DOHH2 (cell line): ENCODE measurements at regions not wholly inside any gene's neighbourhood (a gene's known extent, or its start where the extent isn't known, plus 50 kb on each side); places are given as distances from the start of the nearest gene placed in this dataset.

ENCODE experiments used
- H3F3A ChIP-seq: fragments of 200-600 bp; sonication (generic), shearing (Covaris generic); 2 replicates; pipeline ENCODE4 v1.6.0; 2016; ENCODE audit warnings: antibody characterized with exemption, mild to moderate bottlenecking; ENCODE audit not compliant: control insufficient read depth, insufficient read depth
- H3K27ac ChIP-seq: fragments of 200-600 bp; sonication (generic); 2 replicates; pipeline ENCODE4 v1.5.1; 2014; ENCODE audit warnings: low read depth, mild to moderate bottlenecking, low read length, moderate library complexity
- H3K27me3 ChIP-seq: fragments of 200-600 bp; sonication (generic); 2 replicates; pipeline ENCODE4 v1.6.1; 2014; ENCODE audit warnings: mild to moderate bottlenecking, low read length, mixed read lengths; ENCODE audit not compliant: control insufficient read depth
- H3K36me3 ChIP-seq: fragments of 200-600 bp; sonication (generic); 2 replicates; pipeline ENCODE4 v1.6.1; 2014; ENCODE audit warnings: mild to moderate bottlenecking, low read length, moderate library complexity, mixed read lengths; ENCODE audit not compliant: control insufficient read depth
- H3K4me1 ChIP-seq: fragments of 200-600 bp; sonication (generic); 2 replicates; pipeline ENCODE4 v1.6.1; 2014; ENCODE audit warnings: mild to moderate bottlenecking, low read length, mixed read lengths; ENCODE audit not compliant: control insufficient read depth
- H3K4me2 ChIP-seq: fragments of 200-600 bp; sonication (generic); 2 replicates; pipeline ENCODE4 v1.6.0; 2014; ENCODE audit warnings: mild to moderate bottlenecking, low read length, moderate library complexity
- H3K4me3 ChIP-seq: fragments of 200-600 bp; sonication (generic); 2 replicates; pipeline ENCODE4 v1.5.1; 2014; ENCODE audit warnings: mild to moderate bottlenecking, low read length, mixed read lengths
- H3K79me2 ChIP-seq: fragments of 200-600 bp; sonication (generic); 2 replicates; pipeline ENCODE4 v1.6.1; 2014; ENCODE audit warnings: mild to moderate bottlenecking, low read length, mixed read lengths; ENCODE audit not compliant: control insufficient read depth
- H3K9me2 ChIP-seq: fragments of 200-600 bp; sonication (generic); replicated peaks from 2 replicates; pipeline ENCODE4 v1.6.1; 2014; ENCODE audit warnings: mild to moderate bottlenecking, low read length, mixed read lengths; ENCODE audit not compliant: control insufficient read depth
- H3K9me3 ChIP-seq: fragments of 200-600 bp; sonication (generic); 2 replicates; pipeline ENCODE4 v1.6.1; 2014; ENCODE audit warnings: antibody characterized with exemption, low read length, mixed read lengths; ENCODE audit not compliant: control insufficient read depth, insufficient read depth
- H4K20me1 ChIP-seq: fragments of 200-600 bp; sonication (generic); 2 replicates; pipeline ENCODE4 v1.6.0; 2014; ENCODE audit warnings: low read depth, mild to moderate bottlenecking, antibody characterized with exemption, low read length, moderate library complexity; ENCODE audit not compliant: control insufficient read depth, insufficient read depth
- EZH2phosphoT487 ChIP-seq: fragments of 200-600 bp; sonication (generic); IDR thresholded peaks from 2 replicates; pipeline ENCODE4 v1.6.1; 2017; ENCODE audit warnings: borderline replicate concordance, mild to moderate bottlenecking, antibody characterized with exemption, low read length, moderate library complexity, mixed read lengths
- TF ChIP-seq, protein P1 (sequence below): fragments of 200-600 bp; sonication (generic); IDR thresholded peaks from one replicate; pipeline ENCODE4 v1.5.1; 2014; ENCODE audit warnings: antibody characterized with exemption, mild to moderate bottlenecking, low read depth, low read length; ENCODE audit not compliant: poor library complexity, severe bottlenecking

DNA sequence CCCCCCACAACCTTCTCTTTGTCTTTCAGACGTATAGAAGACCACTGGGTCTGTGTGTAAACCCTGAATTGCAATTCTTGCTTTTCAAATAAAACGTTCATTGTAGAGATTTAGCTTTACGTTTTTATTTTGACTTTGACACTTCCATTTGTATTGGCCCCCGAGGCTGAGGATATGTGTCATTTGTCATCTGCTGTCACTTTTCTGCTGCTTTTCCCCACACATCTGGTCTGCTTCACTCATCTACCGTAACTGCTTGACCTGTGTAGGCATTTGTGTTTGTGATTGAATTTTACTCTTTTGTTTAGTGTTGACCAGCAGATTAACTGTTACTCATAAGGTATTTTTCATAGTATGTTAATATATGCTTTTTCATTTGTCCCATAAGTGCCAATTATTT is 157.2 kb upstream of the SYT10 start:
- H3K9me3 ChIP-seq, result no peaks in the 10 kb centered on the region
- no peak overlapping the region for H3K4me3 ChIP-seq
- H3K9me2 ChIP-seq, result no peaks in the 10 kb centered on the region
- no peaks in the 10 kb centered on the region for H3F3A ChIP-seq
- no peaks in the 10 kb centered on the region for H3K36me3 ChIP-seq
- no peaks in the 10 kb centered on the region for H3K79me2 ChIP-seq
- H3K27ac ChIP-seq, result no peak overlapping the region
- no peaks in the 10 kb centered on the region for H3K4me1 ChIP-seq
- no peak overlapping the region for H3K4me2 ChIP-seq
- TF ChIP-seq EZH2phosphoT487, result no peak
- TF ChIP-seq, protein P1, sequence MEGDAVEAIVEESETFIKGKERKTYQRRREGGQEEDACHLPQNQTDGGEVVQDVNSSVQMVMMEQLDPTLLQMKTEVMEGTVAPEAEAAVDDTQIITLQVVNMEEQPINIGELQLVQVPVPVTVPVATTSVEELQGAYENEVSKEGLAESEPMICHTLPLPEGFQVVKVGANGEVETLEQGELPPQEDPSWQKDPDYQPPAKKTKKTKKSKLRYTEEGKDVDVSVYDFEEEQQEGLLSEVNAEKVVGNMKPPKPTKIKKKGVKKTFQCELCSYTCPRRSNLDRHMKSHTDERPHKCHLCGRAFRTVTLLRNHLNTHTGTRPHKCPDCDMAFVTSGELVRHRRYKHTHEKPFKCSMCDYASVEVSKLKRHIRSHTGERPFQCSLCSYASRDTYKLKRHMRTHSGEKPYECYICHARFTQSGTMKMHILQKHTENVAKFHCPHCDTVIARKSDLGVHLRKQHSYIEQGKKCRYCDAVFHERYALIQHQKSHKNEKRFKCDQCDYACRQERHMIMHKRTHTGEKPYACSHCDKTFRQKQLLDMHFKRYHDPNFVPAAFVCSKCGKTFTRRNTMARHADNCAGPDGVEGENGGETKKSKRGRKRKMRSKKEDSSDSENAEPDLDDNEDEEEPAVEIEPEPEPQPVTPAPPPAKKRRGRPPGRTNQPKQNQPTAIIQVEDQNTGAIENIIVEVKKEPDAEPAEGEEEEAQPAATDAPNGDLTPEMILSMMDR, result no peak
- no peaks in the 10 kb centered on the region for H4K20me1 ChIP-seq
- no peaks in the 10 kb centered on the region for H3K27me3 ChIP-seq

GRCh38 chr12:33602515-33602914 is 162.9 kb upstream of the SYT10 start:
- Histone ChIP-seq H3K79me2 (no peaks in the 10 kb centered on the region), H3K4me1 (no peaks in the 10 kb centered on the region), H3K4me2 (no peak overlapping the region), H3K27me3 (no peaks in the 10 kb centered on the region), H3K4me3 (no peak overlapping the region), H3K9me3 (no peaks in the 10 kb centered on the region), H3K9me2 (no peaks in the 10 kb centered on the region), H4K20me1 (no peaks in the 10 kb centered on the region), H3F3A (no peaks in the 10 kb centered on the region), H3K36me3 (no peaks in the 10 kb centered on the region), H3K27ac (no peak overlapping the region)
- TF ChIP-seq, protein P1, result no peak
- no peak for TF ChIP-seq EZH2phosphoT487

DNA sequence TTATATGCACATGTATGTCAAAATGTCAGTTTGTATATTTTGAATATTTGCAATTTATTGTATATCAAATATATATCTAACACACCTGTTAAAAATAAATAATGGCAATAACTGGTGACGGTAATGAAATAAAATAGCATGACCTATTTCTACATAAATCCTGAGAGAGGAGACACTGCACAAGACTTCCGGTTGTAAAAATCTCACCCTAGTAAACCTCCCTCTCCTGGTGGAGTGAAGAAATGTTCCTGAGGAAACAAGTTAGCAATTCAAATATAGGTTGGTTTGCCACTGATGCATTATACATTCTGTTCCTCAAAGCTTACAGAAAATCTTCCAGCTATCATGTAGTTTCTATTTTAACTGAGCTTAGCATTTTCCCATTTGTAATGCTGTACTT is 166.1 kb upstream of the SYT10 start:
- no peak overlapping the region for H3K4me2 ChIP-seq
- no peak overlapping the region for H3K27ac ChIP-seq
- H3K4me3 ChIP-seq, result no peak overlapping the region
- no peaks in the 10 kb centered on the region for H3K36me3 ChIP-seq
- H3F3A ChIP-seq, result no peaks in the 10 kb centered on the region
- H3K9me2 ChIP-seq, result no peaks in the 10 kb centered on the region
- no peaks in the 10 kb centered on the region for H4K20me1 ChIP-seq
- H3K4me1 ChIP-seq, result no peaks in the 10 kb centered on the region
- no peaks in the 10 kb centered on the region for H3K27me3 ChIP-seq
- H3K79me2 ChIP-seq, result no peaks in the 10 kb centered on the region
- TF ChIP-seq, protein P1, result no peak
- TF ChIP-seq EZH2phosphoT487, result no peak
- H3K9me3 ChIP-seq, result no peaks in the 10 kb centered on the region

DNA sequence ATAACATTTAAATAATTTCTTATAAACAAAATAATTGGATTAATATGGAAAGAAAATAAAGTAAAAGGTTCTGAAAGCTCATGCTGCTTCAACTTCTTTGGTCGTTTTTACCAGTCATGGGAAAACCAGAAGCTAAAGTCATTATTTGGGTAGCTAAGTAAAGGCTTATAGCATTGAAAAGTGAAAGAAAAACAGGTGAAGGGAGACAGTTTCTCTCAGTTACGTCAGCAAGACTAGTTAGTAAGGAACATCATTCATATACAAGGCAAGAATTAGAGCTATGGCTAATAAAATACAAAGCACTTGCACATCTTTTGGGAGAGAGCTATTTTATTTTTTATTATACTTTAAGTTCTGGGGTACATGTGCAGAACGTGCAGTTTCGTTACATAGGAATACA is 170.3 kb upstream of the SYT10 start:
- Histone ChIP-seq H3K27me3 (no peaks in the 10 kb centered on the region), H3K27ac (no peak overlapping the region), H4K20me1 (no peaks in the 10 kb centered on the region), H3F3A (no peaks in the 10 kb centered on the region), H3K4me3 (no peak overlapping the region), H3K9me2 (no peaks in the 10 kb centered on the region), H3K9me3 (no peaks in the 10 kb centered on the region), H3K79me2 (no peaks in the 10 kb centered on the region), H3K36me3 (no peaks in the 10 kb centered on the region), H3K4me1 (no peaks in the 10 kb centered on the region), H3K4me2 (no peak overlapping the region)
- TF ChIP-seq, protein P1, result no peak
- no peak for TF ChIP-seq EZH2phosphoT487
